Stimulated activated CD4-positive, alpha-beta T cell treated with anti-CD3 and anti-CD28 coated beads, Interleukin-2, amount 100 ng/mL, for 24 hours (primary cell): ENCODE measurements at regions not wholly inside any gene's neighbourhood (a gene's known extent, or its start where the extent isn't known, plus 50 kb on each side); places are given as distances from the start of the nearest gene placed in this dataset.

ENCODE experiments used
- DNase-seq, 2 donors: peaks; one replicate each; pipeline ENCODE4 v3.0.0-alpha.2; 2020

- DNase-seq: no peak
These were observed 1126.8 kb downstream of the CDH11 start for GRCh38 chr16:63995025-63995424.

GRCh38 chr16:63983401-63983800 is 1138.5 kb downstream of the CDH11 start:
- no peak for DNase-seq

- no peak for DNase-seq
These were observed 1139.1 kb downstream of the CDH11 start for GRCh38 chr16:63982741-63983140.

GRCh38 chr16:63982110-63982509 is 1139.8 kb downstream of the CDH11 start:
- no peak for DNase-seq

GRCh38 chr16:63981639-63982038 is 1140.2 kb downstream of the CDH11 start:
- no peak for DNase-seq

- no peak for DNase-seq
These were observed 1141.1 kb downstream of the CDH11 start for GRCh38 chr16:63980763-63981162.

- no peak for DNase-seq
These were observed 1143.6 kb downstream of the CDH11 start for GRCh38 chr16:63978240-63978639.

- DNase-seq: no peak
These were observed 1145.5 kb downstream of the CDH11 start for GRCh38 chr16:63976345-63976744.

GRCh38 chr16:63975669-63976068 is 1146.2 kb downstream of the CDH11 start:
- DNase-seq: no peak

- no peak for DNase-seq
These were observed 1153.9 kb downstream of the CDH11 start for GRCh38 chr16:63967966-63968365.

GRCh38 chr16:63960321-63960720 is 1161.5 kb downstream of the CDH11 start:
- no peak for DNase-seq

- DNase-seq: no peak
These were observed 1174.8 kb downstream of the CDH11 start for GRCh38 chr16:63947022-63947421.

- DNase-seq: no peak
These were observed 1176.1 kb downstream of the CDH11 start for GRCh38 chr16:63945806-63946205.

GRCh38 chr16:63943566-63943965 is 1178.3 kb downstream of the CDH11 start:
- no peak for DNase-seq

GRCh38 chr16:63938661-63939060 is 1183.2 kb downstream of the CDH11 start:
- DNase-seq: no peak

GRCh38 chr16:63933841-63934240 is 1188.0 kb downstream of the CDH11 start:
- no peak for DNase-seq

- DNase-seq: no peak
These were observed 1193.4 kb downstream of the CDH11 start for GRCh38 chr16:63928421-63928820.

- no peak for DNase-seq
These were observed 1196.6 kb downstream of the CDH11 start for GRCh38 chr16:63925221-63925620.

GRCh38 chr16:63922560-63922959 is 1199.3 kb downstream of the CDH11 start:
- DNase-seq: no peak

- DNase-seq: no peak
These were observed 1200.0 kb downstream of the CDH11 start for GRCh38 chr16:63921737-63922295.

GRCh38 chr16:63913290-63913689 is 1208.6 kb downstream of the CDH11 start:
- no peak for DNase-seq

- DNase-seq: no peak
These were observed 1214.6 kb downstream of the CDH11 start for GRCh38 chr16:63907251-63907650.

- no peak for DNase-seq
These were observed 1216.9 kb downstream of the CDH11 start for GRCh38 chr16:63904930-63905329.

GRCh38 chr16:63904182-63904581 is 1217.7 kb downstream of the CDH11 start:
- no peak for DNase-seq

- DNase-seq: no peak
These were observed 1225.3 kb downstream of the CDH11 start for GRCh38 chr16:63896383-63897109.
